ENCODE measurements at regions not wholly inside any gene's neighbourhood (a gene's known extent, or its start where the extent isn't known, plus 50 kb on each side); places are given as distances from the start of the nearest gene placed in this dataset.
"Not testable (repeated sequence)": the region's sequence is repeated elsewhere in the genome, so short reads cannot be mapped to it uniquely, and the experiment has no call there.

DNA sequence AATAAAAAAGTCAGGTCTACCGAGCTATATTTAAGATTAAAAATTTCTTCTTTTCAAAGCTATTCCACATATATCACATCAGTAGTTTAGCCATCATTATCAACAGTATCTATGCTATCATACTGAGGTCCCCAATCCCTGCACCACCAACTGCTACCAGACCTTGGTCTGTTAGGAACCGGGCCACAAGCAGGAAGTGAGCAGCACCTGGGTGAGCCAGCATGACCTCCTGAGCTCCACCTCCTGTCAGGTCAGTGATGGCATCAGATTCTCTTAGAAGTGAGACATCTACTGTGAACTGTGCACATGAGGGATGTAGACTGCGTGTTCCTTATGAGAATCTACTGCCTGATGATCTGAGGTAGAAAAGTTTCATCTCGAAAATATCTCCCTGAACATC lies 632.1 kb upstream of the KCND2 start:
- no peaks in the 10 kb centered on the region for H3K36me3 Mint-ChIP-seq (ENCODE audit: low read depth, unreplicated experiment)
- H3K4me1 Mint-ChIP-seq (ENCODE audit: unreplicated experiment), result no peaks in the 10 kb centered on the region
- H3K4me3 Mint-ChIP-seq (ENCODE audit: unreplicated experiment), result no peak overlapping the region
- no peaks in the 10 kb centered on the region for H3K27me3 Mint-ChIP-seq (ENCODE audit: unreplicated experiment)
- DNase-seq (ENCODE audit: low spot score), result no peak
- TF ChIP-seq, protein P1, sequence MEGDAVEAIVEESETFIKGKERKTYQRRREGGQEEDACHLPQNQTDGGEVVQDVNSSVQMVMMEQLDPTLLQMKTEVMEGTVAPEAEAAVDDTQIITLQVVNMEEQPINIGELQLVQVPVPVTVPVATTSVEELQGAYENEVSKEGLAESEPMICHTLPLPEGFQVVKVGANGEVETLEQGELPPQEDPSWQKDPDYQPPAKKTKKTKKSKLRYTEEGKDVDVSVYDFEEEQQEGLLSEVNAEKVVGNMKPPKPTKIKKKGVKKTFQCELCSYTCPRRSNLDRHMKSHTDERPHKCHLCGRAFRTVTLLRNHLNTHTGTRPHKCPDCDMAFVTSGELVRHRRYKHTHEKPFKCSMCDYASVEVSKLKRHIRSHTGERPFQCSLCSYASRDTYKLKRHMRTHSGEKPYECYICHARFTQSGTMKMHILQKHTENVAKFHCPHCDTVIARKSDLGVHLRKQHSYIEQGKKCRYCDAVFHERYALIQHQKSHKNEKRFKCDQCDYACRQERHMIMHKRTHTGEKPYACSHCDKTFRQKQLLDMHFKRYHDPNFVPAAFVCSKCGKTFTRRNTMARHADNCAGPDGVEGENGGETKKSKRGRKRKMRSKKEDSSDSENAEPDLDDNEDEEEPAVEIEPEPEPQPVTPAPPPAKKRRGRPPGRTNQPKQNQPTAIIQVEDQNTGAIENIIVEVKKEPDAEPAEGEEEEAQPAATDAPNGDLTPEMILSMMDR (IDR thresholded peaks at IDR 0.05; ENCODE audit: unreplicated experiment), result no peak
- H3K27ac Mint-ChIP-seq (ENCODE audit: unreplicated experiment), result no peak overlapping the region
- H3K9me3 Mint-ChIP-seq (ENCODE audit: unreplicated experiment), result no peaks in the 10 kb centered on the region

DNA sequence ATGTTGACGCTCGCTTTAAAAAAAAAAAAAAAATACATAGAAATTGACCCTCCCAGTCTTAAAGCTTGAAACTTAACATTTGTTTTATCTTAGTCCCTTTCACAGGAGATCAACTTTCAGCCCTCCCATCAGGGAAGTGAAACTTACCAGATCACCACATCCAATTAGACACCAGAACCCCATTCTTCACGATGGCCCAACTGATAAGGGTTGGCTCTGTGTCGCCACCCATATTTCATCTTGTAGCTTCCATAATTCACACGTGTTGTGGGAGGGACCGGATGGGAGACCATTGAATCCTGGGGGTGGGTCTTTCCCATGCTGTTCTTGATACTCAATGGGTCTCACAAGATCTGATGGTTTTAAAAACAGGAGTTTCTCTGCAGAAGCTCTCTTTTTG lies 629.4 kb upstream of the KCND2 start:
- H3K9me3 Mint-ChIP-seq (ENCODE audit: unreplicated experiment), result no peaks in the 10 kb centered on the region
- TF ChIP-seq, protein P1 (IDR thresholded peaks at IDR 0.05; ENCODE audit: unreplicated experiment), result no peak
- H3K27me3 Mint-ChIP-seq (ENCODE audit: unreplicated experiment), result no peaks in the 10 kb centered on the region
- no peak overlapping the region for H3K27ac Mint-ChIP-seq (ENCODE audit: unreplicated experiment)
- no peak overlapping the region for H3K4me3 Mint-ChIP-seq (ENCODE audit: unreplicated experiment)
- no peaks in the 10 kb centered on the region for H3K4me1 Mint-ChIP-seq (ENCODE audit: unreplicated experiment)
- no peaks in the 10 kb centered on the region for H3K36me3 Mint-ChIP-seq (ENCODE audit: low read depth, unreplicated experiment)
- no peak for DNase-seq (ENCODE audit: low spot score)

DNA sequence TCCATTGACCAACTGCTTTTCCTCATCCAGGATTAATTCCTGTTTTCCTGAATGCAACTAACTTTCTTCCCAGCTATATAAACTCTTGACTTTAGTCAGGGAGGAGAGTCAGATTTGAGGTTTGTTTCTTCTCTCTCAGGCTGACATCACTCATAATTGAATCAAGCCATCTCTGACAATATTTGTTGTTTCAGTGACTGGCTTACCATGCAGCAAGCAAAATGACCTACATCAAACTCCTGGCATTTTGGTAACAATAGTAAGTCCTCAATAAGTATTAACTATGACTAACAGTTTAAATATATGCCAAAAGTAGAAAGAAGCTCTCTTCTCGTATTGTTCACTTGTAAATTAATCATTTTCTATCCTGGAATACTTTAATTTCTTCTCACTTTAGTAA lies 625.7 kb upstream of the KCND2 start:
- DNase-seq (ENCODE audit: low spot score), result no peak
- Mint-ChIP-seq H3K27ac (ENCODE audit: unreplicated experiment) (no peak overlapping the region), H3K9me3 (ENCODE audit: unreplicated experiment) (no peaks in the 10 kb centered on the region), H3K4me3 (ENCODE audit: unreplicated experiment) (no peak overlapping the region), H3K4me1 (ENCODE audit: unreplicated experiment) (no peaks in the 10 kb centered on the region), H3K27me3 (ENCODE audit: unreplicated experiment) (peaks cover 2% of the 10 kb centered on the region), H3K36me3 (ENCODE audit: low read depth, unreplicated experiment) (no peaks in the 10 kb centered on the region)
- TF ChIP-seq, protein P1 (IDR thresholded peaks at IDR 0.05; ENCODE audit: unreplicated experiment), result no peak

DNA sequence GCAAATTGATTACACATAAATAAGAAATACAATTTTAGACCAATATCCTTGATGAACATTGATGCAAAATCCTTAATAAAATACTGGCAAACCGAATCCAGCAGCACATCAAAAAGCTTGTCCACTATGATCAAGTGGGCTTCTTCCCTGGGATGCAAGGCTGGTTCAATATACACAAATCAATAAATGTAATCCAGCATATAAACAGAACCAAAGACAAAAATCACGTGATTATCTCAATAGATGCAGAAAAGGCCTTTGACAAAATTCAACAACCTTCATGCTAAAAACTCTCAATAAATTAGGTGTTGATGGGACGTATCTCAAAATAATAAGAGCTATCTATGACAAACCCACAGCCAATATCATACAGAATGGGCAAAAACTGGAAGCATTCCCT lies 624.2 kb upstream of the KCND2 start:
- H3K4me3 Mint-ChIP-seq (ENCODE audit: unreplicated experiment); H3K27ac Mint-ChIP-seq (ENCODE audit: unreplicated experiment); H3K27me3 Mint-ChIP-seq (ENCODE audit: unreplicated experiment); DNase-seq (ENCODE audit: low spot score); H3K4me1 Mint-ChIP-seq (ENCODE audit: unreplicated experiment); H3K9me3 Mint-ChIP-seq (ENCODE audit: unreplicated experiment); H3K36me3 Mint-ChIP-seq (ENCODE audit: low read depth, unreplicated experiment): not testable (repeated sequence)

DNA sequence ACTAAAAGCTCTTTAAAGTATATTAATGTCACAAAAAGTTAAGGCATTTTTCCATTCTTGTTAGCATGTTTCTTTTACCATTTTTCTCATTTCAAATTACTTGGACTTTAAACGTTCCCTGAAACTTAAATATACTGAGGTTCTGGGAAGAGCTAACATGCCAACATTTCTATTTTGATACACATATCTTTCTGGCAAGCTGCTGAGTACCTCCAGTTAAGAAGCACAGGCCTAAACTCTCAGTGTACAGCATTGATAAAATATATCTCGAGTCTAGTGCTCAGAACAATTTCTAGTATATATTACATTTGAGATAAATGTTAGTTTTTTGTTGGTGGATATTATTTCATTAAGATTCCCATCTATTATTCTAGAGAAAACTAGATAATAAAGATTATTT lies 612.9 kb upstream of the KCND2 start:
- Mint-ChIP-seq H3K9me3 (ENCODE audit: unreplicated experiment) (no peaks in the 10 kb centered on the region), H3K4me1 (ENCODE audit: unreplicated experiment) (no peaks in the 10 kb centered on the region), H3K4me3 (ENCODE audit: unreplicated experiment) (no peak overlapping the region), H3K27me3 (ENCODE audit: unreplicated experiment) (no peaks in the 10 kb centered on the region), H3K27ac (ENCODE audit: unreplicated experiment) (no peak overlapping the region), H3K36me3 (ENCODE audit: low read depth, unreplicated experiment) (no peaks in the 10 kb centered on the region)
- TF ChIP-seq, protein P1 (IDR thresholded peaks at IDR 0.05; ENCODE audit: unreplicated experiment), result no peak
- no peak for DNase-seq (ENCODE audit: low spot score)

DNA sequence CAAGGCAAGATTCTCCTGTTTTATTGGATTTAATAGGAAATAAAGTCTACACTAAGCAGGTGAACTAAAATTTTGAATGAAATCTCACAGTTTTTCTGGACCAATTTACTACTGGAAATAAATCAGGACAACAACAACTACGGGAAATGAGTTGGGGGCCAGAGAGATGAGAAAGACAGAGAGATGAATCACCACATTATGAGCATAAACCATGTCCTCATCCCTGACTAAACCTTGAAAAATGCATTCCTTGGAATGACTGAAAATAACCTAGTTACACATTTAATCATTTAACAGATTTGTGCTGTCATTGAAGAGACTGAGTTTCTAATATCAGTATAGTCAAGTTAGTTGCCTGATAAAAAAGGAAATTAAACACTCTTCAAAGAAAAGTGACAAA lies 608.4 kb upstream of the KCND2 start:
- Mint-ChIP-seq H3K4me3 (ENCODE audit: unreplicated experiment) (no peak overlapping the region), H3K27ac (ENCODE audit: unreplicated experiment) (no peak overlapping the region), H3K27me3 (ENCODE audit: unreplicated experiment) (peaks cover 1% of the 10 kb centered on the region), H3K9me3 (ENCODE audit: unreplicated experiment) (no peaks in the 10 kb centered on the region), H3K36me3 (ENCODE audit: low read depth, unreplicated experiment) (no peaks in the 10 kb centered on the region), H3K4me1 (ENCODE audit: unreplicated experiment) (no peaks in the 10 kb centered on the region)
- TF ChIP-seq, protein P1 (IDR thresholded peaks at IDR 0.05; ENCODE audit: unreplicated experiment), result no peak
- DNase-seq (ENCODE audit: low spot score), result no peak
